DMS153 treated with DMSO at 0.1 percent for 48 hours (cell line): ENCODE measurements at regions not wholly inside any gene's neighbourhood (a gene's known extent, or its start where the extent isn't known, plus 50 kb on each side); places are given as distances from the start of the nearest gene placed in this dataset.

Experiments used
- DNase-seq: peaks from one replicate; lab custom pipeline; 2025; ENCODE audit not compliant: unreplicated experiment; lab: John Stamatoyannopoulos, UW

GRCh38 chr10:78800535-78801320, 268.0 kb upstream of the ZMIZ1 start:
- no peak for DNase-seq

DNA sequence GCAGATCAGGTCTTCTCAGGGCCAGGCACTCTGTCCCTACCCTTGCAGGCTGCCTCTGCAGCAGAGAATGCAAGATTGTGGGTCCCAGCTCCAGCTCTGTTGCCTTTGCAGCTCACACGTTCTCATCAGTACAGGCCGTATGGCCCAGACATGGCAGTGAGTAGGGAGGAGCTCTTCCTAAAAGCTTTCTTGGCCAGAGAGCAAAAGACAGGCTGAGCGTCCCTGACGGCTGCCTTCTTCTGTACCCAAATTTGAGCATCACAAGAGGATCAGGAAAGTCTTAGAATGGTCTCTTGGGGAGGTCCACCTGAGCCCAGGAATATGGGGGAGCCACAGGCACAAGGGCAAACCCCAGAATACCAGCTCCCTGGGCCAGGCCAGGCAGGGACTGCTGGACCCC, 266.3 kb upstream of the ZMIZ1 start:
- no peak for DNase-seq

DNA sequence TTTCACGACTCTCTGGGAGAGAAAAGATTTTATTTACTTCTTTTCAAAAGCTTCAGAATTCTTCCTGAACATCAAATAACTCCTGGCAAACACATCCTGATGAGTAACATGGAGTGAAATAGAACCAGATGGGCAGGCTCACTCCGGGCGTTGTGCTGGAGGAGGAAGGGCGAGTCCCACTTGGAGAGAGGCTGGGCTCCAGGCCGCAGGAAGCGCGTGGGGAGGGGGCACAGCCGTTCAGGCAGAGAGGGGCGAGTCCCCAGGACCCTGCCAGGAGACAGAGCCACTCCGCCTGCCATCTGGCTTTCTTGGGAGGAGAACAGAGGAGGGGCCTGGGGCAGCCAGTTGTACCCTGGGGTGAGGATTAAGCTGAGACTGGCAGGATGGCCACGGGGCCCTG, 265.9 kb upstream of the ZMIZ1 start:
- DNase-seq = no peak

- DNase-seq = no peak
Measured at GRCh38 chr10:78803710-78804109, 265.1 kb upstream of the ZMIZ1 start.

DNA sequence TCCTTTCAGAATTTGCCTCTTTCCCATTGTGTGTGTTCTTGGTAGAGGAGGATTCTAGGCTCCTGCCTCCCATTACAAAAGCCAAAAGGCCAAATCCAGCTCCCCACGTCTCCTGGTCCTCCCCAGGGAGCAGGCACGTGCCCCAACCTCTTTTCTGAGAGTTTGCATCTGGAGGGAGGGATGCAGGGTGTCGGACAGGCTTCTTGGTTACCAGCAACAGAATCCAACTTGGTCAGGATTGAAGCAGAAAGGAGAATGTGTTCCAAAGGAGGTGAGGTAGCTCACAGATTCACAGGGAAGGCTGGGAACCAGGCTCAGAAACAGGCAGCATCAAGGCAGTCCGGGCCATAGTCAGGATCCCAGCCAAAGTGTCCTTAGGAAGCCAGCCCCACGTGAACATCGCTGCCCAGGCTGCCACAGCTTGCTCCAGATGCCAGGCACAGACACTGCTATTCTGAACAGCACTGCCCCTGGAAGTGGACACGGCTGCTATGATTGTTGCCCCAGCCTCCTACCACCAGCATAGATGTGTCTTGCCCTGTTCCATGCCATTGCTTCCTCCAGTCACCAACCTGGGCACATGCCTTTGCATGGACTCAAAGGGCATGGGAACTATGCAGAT, 264.2 kb upstream of the ZMIZ1 start:
- no peak for DNase-seq

- DNase-seq = no peak
Measured at GRCh38 chr10:78805176-78805575, 263.6 kb upstream of the ZMIZ1 start.

- DNase-seq = no peak
Measured at GRCh38 chr10:78806681-78807221, 262.0 kb upstream of the ZMIZ1 start.

- DNase-seq = no peak
Measured at GRCh38 chr10:78807504-78808203, 261.1 kb upstream of the ZMIZ1 start.

DNA sequence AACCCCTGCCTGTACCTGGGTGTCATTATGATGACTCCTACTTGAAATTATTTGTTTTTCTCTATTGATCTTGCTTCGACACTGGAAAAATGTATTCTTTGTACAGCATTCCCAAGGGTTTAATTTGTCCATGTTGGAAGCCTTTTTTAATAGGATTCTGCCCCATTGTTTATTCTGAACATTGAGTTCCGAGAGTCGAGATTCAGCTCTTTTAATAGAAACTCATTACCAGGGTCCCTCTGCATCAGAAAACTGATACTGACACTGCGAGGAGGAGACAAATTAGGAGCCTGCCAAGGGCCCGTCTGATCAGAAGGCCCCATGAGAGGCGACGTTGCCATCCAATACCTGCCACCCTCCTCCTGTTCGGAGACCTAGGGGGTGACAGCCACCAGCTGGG, 260.5 kb upstream of the ZMIZ1 start:
- no peak for DNase-seq

GRCh38 chr10:78808736-78809367, 259.9 kb upstream of the ZMIZ1 start:
- DNase-seq = no peak

- no peak for DNase-seq
Measured at GRCh38 chr10:78811174-78811573, 257.6 kb upstream of the ZMIZ1 start.

DNA sequence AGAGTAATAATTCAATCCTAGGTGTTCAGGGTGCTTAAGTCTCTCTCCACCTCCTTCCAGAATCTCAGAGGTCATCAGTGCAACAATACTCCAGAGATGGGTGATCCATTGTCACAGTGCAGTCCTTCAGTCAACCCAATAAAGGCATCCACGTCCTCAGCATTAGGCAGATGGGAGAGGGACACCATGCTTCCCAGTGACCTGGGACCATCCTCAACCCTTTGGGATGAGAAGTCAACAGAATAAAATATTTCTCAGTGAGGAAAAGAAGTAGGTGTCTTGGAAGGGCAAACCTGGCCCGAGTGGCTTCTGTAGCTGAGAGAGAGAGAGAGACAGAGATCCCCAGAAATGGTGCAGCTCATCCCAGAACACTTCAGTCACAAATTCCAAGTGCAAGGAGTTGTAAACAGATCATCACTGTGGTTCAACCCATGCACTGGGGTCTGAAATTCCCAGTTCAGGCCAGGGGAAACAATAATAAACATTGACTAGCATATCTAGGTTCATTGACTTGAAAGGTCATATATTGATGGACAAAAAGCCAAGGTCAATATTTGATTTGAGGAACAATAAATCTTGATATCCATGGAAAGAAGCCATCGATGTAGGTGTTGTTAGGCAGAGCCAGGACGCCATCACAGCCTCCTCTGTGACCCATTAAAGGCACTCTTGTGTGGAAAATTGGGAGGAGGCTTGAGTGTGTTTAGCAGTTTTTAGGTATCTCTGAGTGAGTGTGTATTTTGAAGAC, 256.0 kb upstream of the ZMIZ1 start:
- DNase-seq = no peak

- no peak for DNase-seq
Measured at GRCh38 chr10:78813526-78813925, 255.2 kb upstream of the ZMIZ1 start.

- no peak for DNase-seq
Measured at GRCh38 chr10:78813998-78814399, 254.8 kb upstream of the ZMIZ1 start.

DNA sequence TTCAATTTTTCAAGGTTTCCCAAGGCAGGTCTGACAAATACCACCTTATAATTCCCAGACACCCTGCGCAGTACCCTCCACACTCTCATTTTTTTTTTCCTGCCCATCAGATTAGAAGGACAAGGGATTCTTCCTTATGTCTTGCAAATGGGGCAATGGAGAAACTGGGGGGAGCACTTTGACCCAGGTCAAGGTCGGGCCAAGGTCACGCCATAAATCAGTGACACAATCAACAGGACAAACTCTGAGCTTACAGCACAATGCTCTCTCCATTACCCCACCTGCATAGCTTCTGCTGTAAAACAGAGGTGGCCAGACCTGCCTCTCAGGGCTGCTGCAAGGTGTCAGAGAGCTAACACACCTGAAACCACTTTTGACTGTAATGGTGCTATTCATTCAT, 254.4 kb upstream of the ZMIZ1 start:
- no peak for DNase-seq

DNA sequence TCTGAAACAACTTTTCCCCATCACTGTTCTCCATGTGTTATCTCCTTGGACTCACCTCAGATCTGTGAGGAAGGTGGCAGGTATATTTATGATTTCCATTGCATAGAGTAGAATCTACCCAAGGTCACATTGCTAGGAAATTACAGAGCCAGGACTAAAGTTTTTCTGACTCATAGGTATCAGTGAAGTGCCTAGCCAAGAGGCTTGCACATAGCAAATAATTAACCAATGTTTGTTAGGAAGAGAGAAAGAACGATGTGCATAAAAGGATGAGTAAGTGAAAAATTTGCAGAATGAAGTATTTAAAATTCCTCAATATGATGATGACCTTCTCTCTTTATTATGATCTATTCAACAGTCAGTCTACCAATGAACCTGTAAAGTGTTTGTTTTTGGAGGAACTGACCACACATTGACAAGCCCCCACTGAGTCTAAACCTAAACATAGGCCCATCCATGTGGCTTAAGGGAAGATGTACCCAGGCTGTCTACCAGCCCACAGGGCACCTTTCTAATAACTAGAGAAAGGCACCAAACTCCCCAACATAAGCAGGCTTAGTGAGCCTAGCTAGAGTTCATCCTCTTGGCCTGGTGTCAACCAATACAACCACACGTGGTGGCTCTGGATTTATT, 252.9 kb upstream of the ZMIZ1 start:
- no peak for DNase-seq

DNA sequence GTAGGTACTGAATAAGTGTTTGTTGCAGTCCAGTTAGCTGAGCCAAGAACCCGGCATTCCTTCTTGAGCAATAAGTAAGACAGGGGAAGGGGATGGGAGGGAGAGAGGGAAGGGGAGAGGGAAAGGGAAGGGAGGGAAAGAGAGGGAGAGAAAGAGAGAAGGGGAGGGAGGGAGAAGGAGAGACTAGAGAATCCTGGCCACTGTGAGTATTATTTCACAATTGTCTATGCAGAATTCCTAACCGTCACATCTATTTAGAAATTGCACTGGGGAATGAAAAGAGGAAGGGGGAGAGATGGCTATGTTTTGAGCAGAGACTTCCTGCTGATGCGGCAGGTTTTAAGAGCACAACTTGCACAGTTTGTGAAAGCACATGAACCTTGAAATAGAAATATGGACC, 251.4 kb upstream of the ZMIZ1 start:
- no peak for DNase-seq

DNA sequence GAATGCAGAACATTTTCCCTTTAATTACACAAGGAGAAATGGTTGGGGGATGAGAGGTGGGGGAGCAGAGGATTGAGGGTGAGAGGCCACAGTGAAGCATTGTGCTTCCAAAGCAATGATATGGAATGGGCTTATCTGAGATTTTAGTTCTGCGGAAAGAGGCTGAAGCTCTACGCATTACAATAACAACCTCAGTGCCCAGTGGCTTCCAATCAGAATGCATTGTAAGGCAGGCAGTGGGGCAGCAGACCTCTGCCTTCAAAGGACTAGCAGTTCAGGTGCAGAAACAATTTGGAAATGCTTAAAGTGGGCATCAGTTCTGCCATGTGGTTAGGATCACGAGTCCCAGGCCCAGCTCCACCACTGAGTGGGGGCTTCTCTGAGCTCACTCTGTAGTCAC, 251.0 kb upstream of the ZMIZ1 start:
- no peak for DNase-seq

- peak; percentile 45 for DNase-seq
Measured at GRCh38 chr10:78819361-78820006, 249.3 kb upstream of the ZMIZ1 start.

DNA sequence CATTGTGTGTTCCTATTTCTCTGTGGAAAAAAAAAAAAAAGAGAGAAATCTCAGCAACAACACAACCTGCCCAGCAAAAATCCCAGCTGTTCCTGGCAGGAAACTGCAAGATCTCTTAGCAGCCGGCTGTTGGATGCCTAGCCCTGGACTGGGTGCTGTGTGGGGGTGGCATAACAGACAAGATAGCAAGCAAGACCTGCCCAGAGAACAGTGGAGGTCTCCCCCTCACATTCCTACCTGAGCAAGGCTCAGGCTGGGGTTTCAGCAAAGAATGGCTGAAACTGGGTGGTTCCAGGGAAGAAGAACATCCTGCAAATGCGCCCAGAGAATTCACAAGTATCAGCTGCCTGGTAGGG, 248.8 kb upstream of the ZMIZ1 start:
- no peak for DNase-seq
